ENCODE measurements at regions not wholly inside any gene's neighbourhood (a gene's known extent, or its start where the extent isn't known, plus 50 kb on each side); places are given as distances from the start of the nearest gene placed in this dataset.
"Not testable (repeated sequence)": the region's sequence is repeated elsewhere in the genome, so short reads cannot be mapped to it uniquely, and the experiment has no call there.

DNA sequence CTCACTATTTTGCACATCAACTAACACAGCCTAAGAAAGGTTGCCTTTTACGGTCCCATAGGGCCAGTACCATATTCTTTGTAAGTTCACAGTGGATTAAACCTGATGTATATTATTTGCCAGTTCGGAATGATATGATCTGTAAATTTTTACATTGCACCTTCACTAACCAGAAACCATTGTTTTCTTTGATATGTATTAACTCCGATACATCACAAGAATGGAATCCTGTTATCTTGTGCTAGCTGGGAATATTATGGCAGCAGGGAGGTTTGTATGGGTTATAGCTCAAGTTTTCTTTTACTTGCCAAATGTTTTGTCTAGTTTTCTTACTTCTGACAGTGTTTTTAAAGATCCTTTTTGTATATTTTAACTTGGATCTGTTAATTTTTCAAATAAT, 51.4 kb upstream of the S1PR1 start:
- DNase-seq (ENCODE audit: low read depth) = no peak

- no peak for DNase-seq (ENCODE audit: low read depth)
These were observed 53.5 kb upstream of the S1PR1 start for GRCh38 chr1:101183388-101183699.

DNA sequence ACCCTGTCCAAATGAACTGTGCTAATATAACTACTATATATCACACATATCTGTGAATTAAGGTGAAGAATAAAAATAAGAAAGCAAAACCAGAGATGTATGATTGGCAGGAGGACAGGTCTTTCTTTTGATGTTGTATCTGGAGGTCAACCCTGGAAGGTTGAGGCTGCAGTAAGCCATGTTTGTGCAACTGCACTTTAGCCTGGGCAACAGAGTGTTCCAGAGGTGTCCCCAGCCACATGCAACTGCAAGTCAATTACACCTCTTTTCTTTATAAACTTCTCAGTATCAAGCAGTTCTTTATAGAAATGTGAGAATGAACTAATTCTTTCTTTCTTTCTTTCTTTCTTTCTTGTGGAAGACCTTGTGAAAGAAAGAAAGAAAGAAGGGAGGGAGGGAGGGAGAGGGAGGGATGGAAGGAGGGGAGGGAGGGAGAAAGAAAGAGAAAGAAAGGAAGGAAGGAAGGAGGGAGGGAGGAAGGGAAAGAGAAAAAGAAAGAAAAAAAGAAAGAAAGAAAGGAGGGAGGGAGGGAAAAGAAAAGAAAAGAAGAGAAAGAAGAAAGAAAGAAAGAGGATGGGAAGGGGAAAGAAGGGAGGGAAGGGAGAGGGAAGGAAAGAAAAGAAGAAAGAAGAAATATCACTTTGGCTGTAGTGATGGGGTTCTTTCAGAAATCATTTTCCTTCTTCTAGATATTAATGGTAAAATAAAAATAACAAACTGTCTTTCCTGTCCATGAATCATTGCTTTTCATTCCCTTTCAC, 54.0 kb upstream of the S1PR1 start:
- no peak for DNase-seq (ENCODE audit: low read depth)

DNA sequence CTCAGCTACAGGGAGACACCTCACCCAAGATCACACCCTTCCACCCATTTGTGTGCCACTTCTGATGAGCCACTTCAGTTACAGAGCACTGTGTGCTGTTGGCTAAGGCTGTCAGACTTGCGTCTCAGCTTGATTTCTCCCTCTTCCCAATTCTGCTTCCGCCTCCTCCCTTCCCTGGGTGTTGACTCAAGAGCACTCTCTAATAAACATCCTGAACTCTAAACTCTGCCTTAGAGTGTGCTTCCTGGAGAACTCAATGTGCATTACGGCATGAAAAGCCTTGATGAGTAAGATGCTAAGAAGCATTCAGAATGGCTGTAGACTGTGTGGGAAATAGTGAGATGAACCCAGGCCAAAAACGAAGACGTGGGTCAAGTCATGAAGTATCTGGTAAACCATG, 54.9 kb upstream of the S1PR1 start:
- no peak for DNase-seq (ENCODE audit: low read depth)

DNA sequence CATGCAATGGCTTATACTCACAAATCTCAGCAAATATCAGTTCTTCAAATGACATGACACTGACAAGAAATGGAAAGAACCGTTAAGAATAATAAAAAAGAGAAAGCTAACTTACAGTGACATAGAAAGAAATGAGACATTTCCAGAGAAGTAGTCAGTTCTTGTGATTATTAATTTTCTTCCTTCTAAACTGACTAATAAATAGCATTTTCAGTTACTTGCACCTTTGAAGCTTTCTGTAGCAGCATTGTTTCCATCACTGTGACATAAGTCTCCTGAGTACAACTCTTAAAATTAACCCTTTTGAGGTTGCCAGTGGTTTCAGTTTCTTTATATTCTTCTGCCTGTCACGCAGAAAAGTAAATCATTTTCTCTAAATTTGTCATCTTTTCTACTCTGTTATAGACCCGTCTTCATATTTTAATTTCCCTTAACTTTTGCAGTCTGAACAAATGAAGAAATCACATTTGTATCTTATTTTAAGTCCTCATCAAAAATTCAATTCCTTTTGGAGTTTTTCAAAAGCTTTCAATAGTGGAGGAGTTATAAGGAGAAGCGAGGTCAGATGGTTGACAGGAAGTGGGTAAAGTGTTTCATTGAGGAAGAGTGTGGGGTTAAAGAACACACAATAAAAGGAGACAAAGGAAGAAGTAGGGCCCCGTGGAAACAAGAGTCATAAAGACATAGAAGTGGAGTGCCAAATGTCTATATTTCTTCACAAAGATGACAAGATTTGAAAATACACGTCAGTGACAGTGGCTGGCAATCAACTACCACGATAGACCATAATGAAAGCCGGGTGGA, 57.9 kb upstream of the S1PR1 start:
- DNase-seq (ENCODE audit: low read depth) = no peak

GRCh38 chr1:101178341-101178687, 58.5 kb upstream of the S1PR1 start:
- DNase-seq (ENCODE audit: low read depth) = no peak

GRCh38 chr1:101175886-101176285, 60.9 kb upstream of the S1PR1 start:
- DNase-seq (ENCODE audit: low read depth) = no peak

- no peak for DNase-seq (ENCODE audit: low read depth)
These were observed 61.4 kb upstream of the S1PR1 start for GRCh38 chr1:101175466-101175865.

- DNase-seq (ENCODE audit: low read depth) = no peak
These were observed 62.1 kb upstream of the S1PR1 start for GRCh38 chr1:101174722-101175121.

DNA sequence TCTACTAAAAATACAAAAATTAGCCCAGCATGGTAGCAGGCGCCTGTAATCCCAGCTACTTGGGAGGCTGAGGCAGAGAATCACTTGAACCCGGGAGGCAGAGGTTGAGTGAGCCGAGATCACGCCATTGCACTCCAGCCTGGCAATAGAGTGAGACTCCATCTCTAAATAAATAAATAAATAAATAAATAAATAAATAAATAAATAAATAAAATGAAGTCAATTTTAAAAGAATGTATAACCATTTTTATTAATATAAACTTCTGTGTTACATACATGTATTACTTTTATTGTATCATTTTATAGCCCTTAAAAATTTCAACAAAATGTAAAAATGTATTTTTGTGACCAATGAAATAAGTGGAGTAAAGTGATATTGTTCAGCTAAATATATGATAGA, 62.5 kb upstream of the S1PR1 start:
- not testable (repeated sequence) for DNase-seq (ENCODE audit: low read depth)

DNA sequence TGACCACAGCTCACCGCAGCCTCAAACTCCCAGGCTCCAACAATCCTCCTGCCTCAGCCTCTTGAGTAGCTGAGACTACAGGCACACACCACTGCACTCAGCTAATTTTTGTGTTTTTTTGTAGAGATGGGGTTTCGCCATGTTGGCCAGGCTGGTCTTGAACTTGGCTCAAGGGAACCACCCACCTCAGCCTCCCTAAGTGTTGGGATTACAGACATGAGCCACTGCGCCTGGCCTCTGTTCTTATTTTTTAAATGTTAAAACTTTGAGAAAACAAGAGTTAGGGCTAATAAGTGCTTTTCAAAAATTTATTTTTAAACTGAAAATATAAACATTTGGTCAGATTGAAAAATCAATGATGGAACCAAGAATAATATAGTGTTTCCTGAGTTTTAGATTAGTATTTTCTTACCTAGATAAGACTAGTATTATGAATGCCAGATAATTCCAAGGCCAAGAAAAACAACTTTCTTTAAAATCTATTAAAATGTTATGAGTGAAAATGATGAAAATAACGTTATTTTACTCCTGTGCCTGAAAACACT, 66.2 kb upstream of the S1PR1 start:
- no peak for DNase-seq (ENCODE audit: low read depth)

- no peak for DNase-seq (ENCODE audit: low read depth)
These were observed 68.9 kb upstream of the S1PR1 start for GRCh38 chr1:101167891-101168290.

DNA sequence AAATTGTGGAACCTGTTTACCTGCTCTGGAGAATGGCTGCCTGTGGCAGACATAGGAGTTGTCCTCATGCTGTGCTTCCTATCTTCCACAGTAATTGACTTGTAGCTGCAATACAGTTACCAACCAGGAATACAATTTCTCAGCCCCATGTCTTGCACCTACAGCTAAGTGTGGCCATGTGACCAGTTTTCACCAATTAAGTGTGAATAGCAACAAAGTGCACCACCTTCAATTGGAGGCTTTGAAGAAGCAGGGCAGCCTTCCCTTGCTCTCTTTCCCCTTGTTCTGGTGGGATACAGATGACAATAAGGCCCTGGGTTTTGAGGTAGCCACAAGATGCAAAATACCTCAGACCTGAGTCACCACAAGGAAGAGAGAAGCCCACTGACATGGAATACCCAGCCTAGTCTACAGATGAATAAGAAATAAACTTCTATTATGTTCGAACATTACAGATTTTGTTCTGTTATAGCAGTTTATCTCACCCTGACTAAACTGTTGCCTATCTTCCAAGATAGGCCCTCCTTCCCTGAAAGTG, 70.2 kb upstream of the S1PR1 start:
- no peak for DNase-seq (ENCODE audit: low read depth)

DNA sequence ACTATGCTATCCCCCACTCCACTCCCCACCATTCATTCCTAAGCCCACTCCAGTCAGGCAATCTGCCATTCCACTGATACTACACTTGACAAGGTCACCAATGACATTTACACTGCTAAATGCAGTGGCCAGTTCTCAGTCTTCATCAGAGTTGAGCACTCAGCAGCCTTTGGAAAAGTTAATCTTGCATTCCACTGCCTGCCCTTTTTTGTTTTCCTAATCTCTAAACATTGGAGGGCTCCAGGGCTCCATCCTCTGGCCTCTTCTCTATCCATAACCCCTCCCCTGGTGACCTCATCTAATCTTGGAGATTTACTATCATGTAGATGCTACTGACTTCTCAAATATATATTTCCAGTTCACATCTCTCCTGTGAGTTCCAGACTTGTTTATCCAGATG, 70.9 kb upstream of the S1PR1 start:
- no peak for DNase-seq (ENCODE audit: low read depth)

GRCh38 chr1:101165532-101165931, 71.3 kb upstream of the S1PR1 start:
- no peak for DNase-seq (ENCODE audit: low read depth)

- DNase-seq (ENCODE audit: low read depth) = no peak
These were observed 72.0 kb upstream of the S1PR1 start for GRCh38 chr1:101164776-101165175.

- DNase-seq (ENCODE audit: low read depth) = no peak
These were observed 73.8 kb upstream of the S1PR1 start for GRCh38 chr1:101162736-101163735.

GRCh38 chr1:101162300-101162699, 74.5 kb upstream of the S1PR1 start:
- DNase-seq (ENCODE audit: low read depth) = no peak

- DNase-seq (ENCODE audit: low read depth) = no peak
These were observed 75.2 kb upstream of the S1PR1 start for GRCh38 chr1:101161619-101162018.

DNA sequence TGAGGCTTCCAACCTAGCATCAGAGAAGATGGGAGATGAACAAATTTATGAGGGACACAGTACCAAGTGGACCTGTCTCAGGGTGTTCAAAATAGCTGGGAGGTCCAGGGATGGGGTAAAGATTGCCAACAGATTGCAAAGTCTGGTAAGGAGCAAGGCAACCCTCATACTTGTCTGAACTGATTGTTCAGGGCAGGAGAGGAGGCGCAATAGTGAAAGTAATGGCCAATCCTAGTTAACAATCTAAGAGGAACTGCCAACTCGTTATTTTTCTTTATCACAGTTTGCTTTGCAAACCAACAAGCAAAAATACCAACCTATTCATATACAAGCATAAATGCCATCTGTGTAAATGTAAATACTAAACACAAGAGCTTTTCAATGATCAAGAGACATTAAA, 78.4 kb upstream of the S1PR1 start:
- no peak for DNase-seq (ENCODE audit: low read depth)

DNA sequence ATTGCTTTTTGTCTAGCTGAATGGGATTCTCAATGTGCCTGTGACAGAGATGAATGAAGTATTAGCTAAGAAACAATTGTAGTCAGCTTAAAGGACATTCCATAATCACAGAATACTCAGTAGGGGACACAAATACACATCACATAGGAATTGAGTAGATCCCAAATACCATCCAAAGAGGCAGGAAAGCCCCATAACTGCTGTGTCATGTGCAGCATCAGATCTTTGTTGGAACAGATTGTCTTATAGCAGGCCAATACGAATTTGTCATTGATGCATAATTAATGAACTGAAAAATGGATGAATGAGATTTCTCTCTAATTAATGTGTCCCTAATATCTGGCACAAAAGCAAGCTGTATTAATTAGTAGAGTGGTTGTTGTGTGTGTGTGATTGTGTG, 82.3 kb upstream of the S1PR1 start:
- DNase-seq (ENCODE audit: low read depth) = no peak

DNA sequence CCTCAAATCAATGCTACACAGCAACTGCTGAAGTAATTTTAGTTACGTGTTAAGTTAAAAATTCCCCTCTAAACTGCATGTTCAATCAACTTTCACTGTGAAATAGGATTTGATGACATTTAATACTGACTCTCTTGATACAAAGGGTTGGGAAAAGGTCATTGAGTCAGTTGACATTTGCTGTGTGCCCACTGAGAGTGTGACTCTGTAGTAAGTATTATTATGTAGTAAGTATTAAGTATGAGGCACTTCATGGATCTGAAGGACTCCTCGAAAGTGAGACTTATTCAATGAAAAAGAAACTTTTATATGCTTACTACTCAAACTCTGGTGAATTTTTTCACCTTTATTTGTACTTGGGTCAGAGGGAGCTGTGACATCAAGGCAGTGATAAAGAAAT, 83.1 kb upstream of the S1PR1 start:
- DNase-seq (ENCODE audit: low read depth) = no peak

Data from stimulated activated CD8-positive, alpha-beta memory T cell treated with anti-CD3 and anti-CD28 coated beads, Interleukin-15, amount 100 ng/mL, for 1 hour (primary cell).